ENCODE measurements at regions not wholly inside any gene's neighbourhood (a gene's known extent, or its start where the extent isn't known, plus 50 kb on each side); places are given as distances from the start of the nearest gene placed in this dataset.
"Not testable (repeated sequence)": the region's sequence is repeated elsewhere in the genome, so short reads cannot be mapped to it uniquely, and the experiment has no call there.

GRCh38 chrX:106247162-106247561 is 79.1 kb downstream of the PWWP3B start:
- Mint-ChIP-seq H3K9me3 (peaks cover 67% of the 10 kb centered on the region), H3K4me1 (no peaks in the 10 kb centered on the region), H3K27ac (no peak overlapping the region), H3K4me3 (no peak overlapping the region), H3K27me3 (ENCODE audit: insufficient read depth) (no peaks in the 10 kb centered on the region), H3K36me3 (ENCODE audit: low read depth) (no peaks in the 10 kb centered on the region)
- DNase-seq = no peak
- Histone ChIP-seq H3K4me3 (ENCODE audit: low read length) (no peak overlapping the region), H3K36me3 (ENCODE audit: control insufficient read depth, insufficient read depth, low read length) (no peaks in the 10 kb centered on the region), H3K9me3 (ENCODE audit: control insufficient read depth, low read length) (peaks cover 3% of the 10 kb centered on the region), H3K27me3 (ENCODE audit: control insufficient read depth, insufficient read depth, low read length, poor library complexity, severe bottlenecking) (no peaks in the 10 kb centered on the region), H3K27ac (ENCODE audit: low read depth, low read length) (no peak overlapping the region), H3K9ac (ENCODE audit: extremely low read depth, low read length, poor library complexity, severe bottlenecking) (no peak overlapping the region), H3K4me1 (ENCODE audit: control insufficient read depth, insufficient read depth, low read length) (no peaks in the 10 kb centered on the region)
- no peak for TF ChIP-seq CTCF (conservative IDR thresholded peaks at IDR 0.05)

- Histone ChIP-seq H3K4me1 (ENCODE audit: control insufficient read depth, insufficient read depth, low read length) (no peaks in the 10 kb centered on the region), H3K9ac (ENCODE audit: extremely low read depth, low read length, poor library complexity, severe bottlenecking) (no peak overlapping the region), H3K4me3 (ENCODE audit: low read length) (no peak overlapping the region), H3K36me3 (ENCODE audit: control insufficient read depth, insufficient read depth, low read length) (no peaks in the 10 kb centered on the region), H3K9me3 (ENCODE audit: control insufficient read depth, low read length) (peaks cover 6% of the 10 kb centered on the region), H3K27ac (ENCODE audit: low read depth, low read length) (no peak overlapping the region), H3K27me3 (ENCODE audit: control insufficient read depth, insufficient read depth, low read length, poor library complexity, severe bottlenecking) (no peaks in the 10 kb centered on the region)
- no peak for TF ChIP-seq CTCF (conservative IDR thresholded peaks at IDR 0.05)
- no peaks in the 10 kb centered on the region for H3K27me3 Mint-ChIP-seq (ENCODE audit: insufficient read depth)
- no peaks in the 10 kb centered on the region for H3K4me1 Mint-ChIP-seq
- H3K36me3 Mint-ChIP-seq (ENCODE audit: low read depth) = no peaks in the 10 kb centered on the region
- H3K4me3 Mint-ChIP-seq = no peak overlapping the region
- 73% methylated on average over 1 of the region's 3 CpGs; no CpG with 5 or more reads in 1 of the 2 experiments for WGBS, 2 experiments (ENCODE audit: insufficient coverage in 1 of 2, insufficient read length in 1 of 2)
- no peak overlapping the region for H3K27ac Mint-ChIP-seq
- peaks cover 76% of the 10 kb centered on the region for H3K9me3 Mint-ChIP-seq
- DNase-seq = no peak
Measured at GRCh38 chrX:106249706-106250379, 81.7 kb downstream of the PWWP3B start.

- Histone ChIP-seq H3K36me3 (ENCODE audit: control insufficient read depth, insufficient read depth, low read length) (no peaks in the 10 kb centered on the region), H3K9ac (ENCODE audit: extremely low read depth, low read length, poor library complexity, severe bottlenecking) (no peak overlapping the region), H3K27me3 (ENCODE audit: control insufficient read depth, insufficient read depth, low read length, poor library complexity, severe bottlenecking) (no peaks in the 10 kb centered on the region), H3K27ac (ENCODE audit: low read depth, low read length) (no peak overlapping the region), H3K4me3 (ENCODE audit: low read length) (no peak overlapping the region), H3K9me3 (ENCODE audit: control insufficient read depth, low read length) (peaks cover 15% of the 10 kb centered on the region), H3K4me1 (ENCODE audit: control insufficient read depth, insufficient read depth, low read length) (no peaks in the 10 kb centered on the region)
- Mint-ChIP-seq H3K27me3 (ENCODE audit: insufficient read depth) (no peaks in the 10 kb centered on the region), H3K36me3 (ENCODE audit: low read depth) (no peaks in the 10 kb centered on the region), H3K4me3 (no peak overlapping the region), H3K27ac (no peak overlapping the region), H3K9me3 (peaks cover 61% of the 10 kb centered on the region), H3K4me1 (no peaks in the 10 kb centered on the region)
- no peak for DNase-seq
- WGBS, 2 experiments (ENCODE audit: insufficient coverage in 1 of 2, insufficient read length in 1 of 2) = 56 to 83% methylated on average over 1 to 3 of the region's 3 CpGs
- no peak for TF ChIP-seq CTCF (conservative IDR thresholded peaks at IDR 0.05)
Measured at GRCh38 chrX:106263817-106264216, 95.7 kb downstream of the PWWP3B start.

GRCh38 chrX:106273947-106274587 is 106.0 kb downstream of the PWWP3B start:
- not testable (repeated sequence) for DNase-seq; H3K4me1 Mint-ChIP-seq; H3K27ac ChIP-seq (ENCODE audit: low read depth, low read length); H3K27ac Mint-ChIP-seq; H3K9me3 ChIP-seq (ENCODE audit: control insufficient read depth, low read length); H3K4me1 ChIP-seq (ENCODE audit: control insufficient read depth, insufficient read depth, low read length); H3K36me3 ChIP-seq (ENCODE audit: control insufficient read depth, insufficient read depth, low read length); H3K36me3 Mint-ChIP-seq (ENCODE audit: low read depth); H3K4me3 Mint-ChIP-seq; H3K27me3 Mint-ChIP-seq (ENCODE audit: insufficient read depth); H3K9me3 Mint-ChIP-seq; H3K27me3 ChIP-seq (ENCODE audit: control insufficient read depth, insufficient read depth, low read length, poor library complexity, severe bottlenecking); H3K9ac ChIP-seq (ENCODE audit: extremely low read depth, low read length, poor library complexity, severe bottlenecking); H3K4me3 ChIP-seq (ENCODE audit: low read length)
- WGBS, 2 experiments (ENCODE audit: insufficient coverage in 1 of 2, insufficient read length in 1 of 2) = no CpG with 5 or more reads among the region's 9 CpGs

GRCh38 chrX:106275172-106275571 is 107.1 kb downstream of the PWWP3B start:
- not testable (repeated sequence) for H3K27ac Mint-ChIP-seq; H3K9ac ChIP-seq (ENCODE audit: extremely low read depth, low read length, poor library complexity, severe bottlenecking); H3K4me3 Mint-ChIP-seq; H3K4me1 ChIP-seq (ENCODE audit: control insufficient read depth, insufficient read depth, low read length); H3K4me1 Mint-ChIP-seq; DNase-seq; H3K27me3 Mint-ChIP-seq (ENCODE audit: insufficient read depth); H3K27me3 ChIP-seq (ENCODE audit: control insufficient read depth, insufficient read depth, low read length, poor library complexity, severe bottlenecking); H3K9me3 ChIP-seq (ENCODE audit: control insufficient read depth, low read length); H3K4me3 ChIP-seq (ENCODE audit: low read length); H3K36me3 Mint-ChIP-seq (ENCODE audit: low read depth); H3K36me3 ChIP-seq (ENCODE audit: control insufficient read depth, insufficient read depth, low read length); H3K27ac ChIP-seq (ENCODE audit: low read depth, low read length)
- WGBS, 2 experiments (ENCODE audit: insufficient coverage in 1 of 2, insufficient read length in 1 of 2) = no CpG with 5 or more reads among the region's 5 CpGs
- H3K9me3 Mint-ChIP-seq = peaks cover 14% of the 10 kb centered on the region
